ENCODE measurements at regions not wholly inside any gene's neighbourhood (a gene's known extent, or its start where the extent isn't known, plus 50 kb on each side); places are given as distances from the start of the nearest gene placed in this dataset.

DNA sequence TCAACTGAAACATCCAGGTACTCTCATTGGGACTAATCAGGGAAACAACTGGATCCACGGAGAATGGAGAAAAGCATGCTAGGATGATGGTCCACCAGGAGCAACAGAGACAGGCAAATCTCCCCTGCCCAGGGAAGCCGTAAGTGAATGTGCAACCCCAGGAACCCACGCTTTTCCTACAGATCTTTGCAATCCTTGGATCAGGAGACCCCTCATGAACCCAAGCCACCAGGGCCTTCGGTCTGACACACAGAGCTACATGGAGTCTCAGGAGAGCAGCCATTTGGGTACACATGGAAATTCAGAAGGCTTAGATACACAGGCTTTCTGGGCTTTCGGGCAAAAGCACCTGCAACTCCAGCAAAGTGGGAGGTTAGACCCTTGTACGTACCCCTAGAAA, 122.1 kb upstream of the PTCHD4 start:
- TF ChIP-seq, protein P1, sequence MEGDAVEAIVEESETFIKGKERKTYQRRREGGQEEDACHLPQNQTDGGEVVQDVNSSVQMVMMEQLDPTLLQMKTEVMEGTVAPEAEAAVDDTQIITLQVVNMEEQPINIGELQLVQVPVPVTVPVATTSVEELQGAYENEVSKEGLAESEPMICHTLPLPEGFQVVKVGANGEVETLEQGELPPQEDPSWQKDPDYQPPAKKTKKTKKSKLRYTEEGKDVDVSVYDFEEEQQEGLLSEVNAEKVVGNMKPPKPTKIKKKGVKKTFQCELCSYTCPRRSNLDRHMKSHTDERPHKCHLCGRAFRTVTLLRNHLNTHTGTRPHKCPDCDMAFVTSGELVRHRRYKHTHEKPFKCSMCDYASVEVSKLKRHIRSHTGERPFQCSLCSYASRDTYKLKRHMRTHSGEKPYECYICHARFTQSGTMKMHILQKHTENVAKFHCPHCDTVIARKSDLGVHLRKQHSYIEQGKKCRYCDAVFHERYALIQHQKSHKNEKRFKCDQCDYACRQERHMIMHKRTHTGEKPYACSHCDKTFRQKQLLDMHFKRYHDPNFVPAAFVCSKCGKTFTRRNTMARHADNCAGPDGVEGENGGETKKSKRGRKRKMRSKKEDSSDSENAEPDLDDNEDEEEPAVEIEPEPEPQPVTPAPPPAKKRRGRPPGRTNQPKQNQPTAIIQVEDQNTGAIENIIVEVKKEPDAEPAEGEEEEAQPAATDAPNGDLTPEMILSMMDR (IDR thresholded peaks at IDR 0.05; ENCODE audit: low read depth, low read length, missing input control) = no peak
- TF ChIP-seq, protein P2, sequence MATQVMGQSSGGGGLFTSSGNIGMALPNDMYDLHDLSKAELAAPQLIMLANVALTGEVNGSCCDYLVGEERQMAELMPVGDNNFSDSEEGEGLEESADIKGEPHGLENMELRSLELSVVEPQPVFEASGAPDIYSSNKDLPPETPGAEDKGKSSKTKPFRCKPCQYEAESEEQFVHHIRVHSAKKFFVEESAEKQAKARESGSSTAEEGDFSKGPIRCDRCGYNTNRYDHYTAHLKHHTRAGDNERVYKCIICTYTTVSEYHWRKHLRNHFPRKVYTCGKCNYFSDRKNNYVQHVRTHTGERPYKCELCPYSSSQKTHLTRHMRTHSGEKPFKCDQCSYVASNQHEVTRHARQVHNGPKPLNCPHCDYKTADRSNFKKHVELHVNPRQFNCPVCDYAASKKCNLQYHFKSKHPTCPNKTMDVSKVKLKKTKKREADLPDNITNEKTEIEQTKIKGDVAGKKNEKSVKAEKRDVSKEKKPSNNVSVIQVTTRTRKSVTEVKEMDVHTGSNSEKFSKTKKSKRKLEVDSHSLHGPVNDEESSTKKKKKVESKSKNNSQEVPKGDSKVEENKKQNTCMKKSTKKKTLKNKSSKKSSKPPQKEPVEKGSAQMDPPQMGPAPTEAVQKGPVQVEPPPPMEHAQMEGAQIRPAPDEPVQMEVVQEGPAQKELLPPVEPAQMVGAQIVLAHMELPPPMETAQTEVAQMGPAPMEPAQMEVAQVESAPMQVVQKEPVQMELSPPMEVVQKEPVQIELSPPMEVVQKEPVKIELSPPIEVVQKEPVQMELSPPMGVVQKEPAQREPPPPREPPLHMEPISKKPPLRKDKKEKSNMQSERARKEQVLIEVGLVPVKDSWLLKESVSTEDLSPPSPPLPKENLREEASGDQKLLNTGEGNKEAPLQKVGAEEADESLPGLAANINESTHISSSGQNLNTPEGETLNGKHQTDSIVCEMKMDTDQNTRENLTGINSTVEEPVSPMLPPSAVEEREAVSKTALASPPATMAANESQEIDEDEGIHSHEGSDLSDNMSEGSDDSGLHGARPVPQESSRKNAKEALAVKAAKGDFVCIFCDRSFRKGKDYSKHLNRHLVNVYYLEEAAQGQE (IDR thresholded peaks at IDR 0.05) = no peak
- TF ChIP-seq, protein P3, sequence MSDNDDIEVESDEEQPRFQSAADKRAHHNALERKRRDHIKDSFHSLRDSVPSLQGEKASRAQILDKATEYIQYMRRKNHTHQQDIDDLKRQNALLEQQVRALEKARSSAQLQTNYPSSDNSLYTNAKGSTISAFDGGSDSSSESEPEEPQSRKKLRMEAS (IDR thresholded peaks at IDR 0.05) = no peak
- TF ChIP-seq, protein P4, sequence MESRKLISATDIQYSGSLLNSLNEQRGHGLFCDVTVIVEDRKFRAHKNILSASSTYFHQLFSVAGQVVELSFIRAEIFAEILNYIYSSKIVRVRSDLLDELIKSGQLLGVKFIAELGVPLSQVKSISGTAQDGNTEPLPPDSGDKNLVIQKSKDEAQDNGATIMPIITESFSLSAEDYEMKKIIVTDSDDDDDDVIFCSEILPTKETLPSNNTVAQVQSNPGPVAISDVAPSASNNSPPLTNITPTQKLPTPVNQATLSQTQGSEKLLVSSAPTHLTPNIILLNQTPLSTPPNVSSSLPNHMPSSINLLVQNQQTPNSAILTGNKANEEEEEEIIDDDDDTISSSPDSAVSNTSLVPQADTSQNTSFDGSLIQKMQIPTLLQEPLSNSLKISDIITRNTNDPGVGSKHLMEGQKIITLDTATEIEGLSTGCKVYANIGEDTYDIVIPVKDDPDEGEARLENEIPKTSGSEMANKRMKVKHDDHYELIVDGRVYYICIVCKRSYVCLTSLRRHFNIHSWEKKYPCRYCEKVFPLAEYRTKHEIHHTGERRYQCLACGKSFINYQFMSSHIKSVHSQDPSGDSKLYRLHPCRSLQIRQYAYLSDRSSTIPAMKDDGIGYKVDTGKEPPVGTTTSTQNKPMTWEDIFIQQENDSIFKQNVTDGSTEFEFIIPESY (IDR thresholded peaks at IDR 0.05) = no peak
- TF ChIP-seq GABPA (IDR thresholded peaks at IDR 0.05 in 1 of 2, conservative IDR thresholded peaks at IDR 0.05 in 1 of 2) = no peak
- no peak for TF ChIP-seq YY1 (IDR thresholded peaks at IDR 0.05)
- TF ChIP-seq TAF1 (conservative IDR thresholded peaks at IDR 0.05) = no peak
- no peak for TF ChIP-seq RXRA (IDR thresholded peaks at IDR 0.05)
- no peak for TF ChIP-seq SP1 (IDR thresholded peaks at IDR 0.05)
- TF ChIP-seq RAD21 (IDR thresholded peaks at IDR 0.05) = no peak
- TF ChIP-seq HNF4G (IDR thresholded peaks at IDR 0.05) = no peak
- no peak for TF ChIP-seq EGR1 (IDR thresholded peaks at IDR 0.05; ENCODE audit: low read depth in 2 of 2)
- TF ChIP-seq JUND (IDR thresholded peaks at IDR 0.05) = no peak

Data from liver (tissue), 3 donors.